Hindlimb muscle (tissue), 1 donor: ENCODE measurements at regions not wholly inside any gene's neighbourhood (a gene's known extent, or its start where the extent isn't known, plus 50 kb on each side); places are given as distances from the start of the nearest gene placed in this dataset.

Experiments
- DNase-seq: peaks from one replicate; pipeline ENCODE4 v3.0.0-alpha.2; 2013

- DNase-seq = peak; percentile 46
Measured at GRCh38 chr7:46352004-46352954, 431.2 kb upstream of the IGFBP3 start.

GRCh38 chr7:46349490-46349889, 428.4 kb upstream of the IGFBP3 start:
- DNase-seq = no peak

GRCh38 chr7:46344533-46344932, 423.5 kb upstream of the IGFBP3 start:
- no peak for DNase-seq

- no peak for DNase-seq
Measured at GRCh38 chr7:46343802-46344201, 422.7 kb upstream of the IGFBP3 start.

GRCh38 chr7:46322937-46323336, 401.9 kb upstream of the IGFBP3 start:
- no peak for DNase-seq

- no peak for DNase-seq
Measured at GRCh38 chr7:46321556-46322205, 400.6 kb upstream of the IGFBP3 start.

- no peak for DNase-seq
Measured at GRCh38 chr7:46320956-46321355, 399.9 kb upstream of the IGFBP3 start.

GRCh38 chr7:46319841-46320240, 398.8 kb upstream of the IGFBP3 start:
- DNase-seq = no peak

- DNase-seq = no peak
Measured at GRCh38 chr7:46318276-46318675, 397.2 kb upstream of the IGFBP3 start.

- no peak for DNase-seq
Measured at GRCh38 chr7:46317256-46317655, 396.2 kb upstream of the IGFBP3 start.

GRCh38 chr7:46315891-46316290, 394.8 kb upstream of the IGFBP3 start:
- DNase-seq = no peak

GRCh38 chr7:46301677-46302076, 380.6 kb upstream of the IGFBP3 start:
- no peak for DNase-seq

- no peak for DNase-seq
Measured at GRCh38 chr7:46297515-46297914, 376.4 kb upstream of the IGFBP3 start.

GRCh38 chr7:46296526-46296925, 375.5 kb upstream of the IGFBP3 start:
- no peak for DNase-seq

GRCh38 chr7:46294381-46294780, 373.3 kb upstream of the IGFBP3 start:
- no peak for DNase-seq

GRCh38 chr7:46292741-46293140, 371.7 kb upstream of the IGFBP3 start:
- DNase-seq = no peak

GRCh38 chr7:46291601-46292150, 370.6 kb upstream of the IGFBP3 start:
- DNase-seq = peak; percentile 63

GRCh38 chr7:46291050-46291438, 370.0 kb upstream of the IGFBP3 start:
- DNase-seq = no peak

GRCh38 chr7:46290374-46291049, 369.4 kb upstream of the IGFBP3 start:
- no peak for DNase-seq

- DNase-seq = no peak
Measured at GRCh38 chr7:46288861-46289260, 367.8 kb upstream of the IGFBP3 start.

- no peak for DNase-seq
Measured at GRCh38 chr7:46288010-46288409, 366.9 kb upstream of the IGFBP3 start.

- no peak for DNase-seq
Measured at GRCh38 chr7:46286957-46287356, 365.9 kb upstream of the IGFBP3 start.

- no peak for DNase-seq
Measured at GRCh38 chr7:46286356-46286755, 365.3 kb upstream of the IGFBP3 start.
